CD4-positive, alpha-beta memory T cell (primary cell): ENCODE measurements at regions not wholly inside any gene's neighbourhood (a gene's known extent, or its start where the extent isn't known, plus 50 kb on each side); places are given as distances from the start of the nearest gene placed in this dataset.

Experiments used
- CTCF ChIA-PET: fragments of 350-600 bp; sonication (Branson Sonifier 250); formaldehyde crosslinking; loops from one replicate; lab custom pipeline; 2021; ENCODE audit warnings: inconsistent platforms; ENCODE audit not compliant: partially characterized antibody; lab: Charles Lee
- POLR2A ChIA-PET: fragments of 350-600 bp; sonication (Branson Sonifier 250); formaldehyde crosslinking; loops from one replicate; lab custom pipeline; 2021; ENCODE audit not compliant: partially characterized antibody; lab: Charles Lee
- DNase-seq, 5 donors: peaks; one replicate each; pipeline versions ENCODE4 v3.0.0 to v3.0.0-alpha.2; 2020 to 2022; ENCODE audit warnings: mixed read lengths in 1 of 5
- H3K27ac ChIP-seq: one replicate; pipeline ENCODE4 v1.7.0; 2013; ENCODE audit warnings: low read depth, low read length
- H3K27me3 ChIP-seq: 2 replicates; pipeline ENCODE4 v1.7.0; 2013; ENCODE audit warnings: mild to moderate bottlenecking, low read length, moderate library complexity; ENCODE audit not compliant: insufficient read depth
- H3K36me3 ChIP-seq: 2 replicates; pipeline ENCODE4 v1.7.0; 2013; ENCODE audit warnings: mild to moderate bottlenecking, low read length, moderate library complexity; ENCODE audit not compliant: insufficient read depth
- H3K4me1 ChIP-seq: 2 replicates; pipeline ENCODE4 v1.7.0; 2013; ENCODE audit warnings: mild to moderate bottlenecking, low read length, moderate library complexity; ENCODE audit not compliant: insufficient read depth
- H3K4me3 ChIP-seq, 2 donors: one replicate each; pipeline ENCODE4 v1.7.0; 2013; ENCODE audit warnings: low read length in 2 of 2, mild to moderate bottlenecking in 1 of 2
- H3K9me3 ChIP-seq, 2 donors: one replicate each; pipeline ENCODE4 v1.7.0; 2013; ENCODE audit warnings: low read length in 2 of 2, control low read depth in 1 of 2; ENCODE audit not compliant: control insufficient read depth in 1 of 2
- H3K27ac Mint-ChIP-seq, 7 donors: one replicate each; pipeline ENCODE4 v1.8.0; 2020 to 2021; ENCODE audit warnings: mixed read lengths in 7 of 7, mild to moderate bottlenecking in 6 of 7, inconsistent platforms in 3 of 7, moderate library complexity in 3 of 7
- H3K27me3 Mint-ChIP-seq, 2 donors: one replicate each; pipeline ENCODE4 v1.8.0; 2020 to 2021; ENCODE audit warnings: mixed read lengths in 2 of 2
- H3K36me3 Mint-ChIP-seq, 2 donors: one replicate each; pipeline ENCODE4 v1.8.0; 2020 to 2021; ENCODE audit warnings: mixed read lengths in 2 of 2, inconsistent platforms in 1 of 2, mild to moderate bottlenecking in 1 of 2
- H3K4me1 Mint-ChIP-seq, 4 donors: one replicate each; pipeline ENCODE4 v1.8.0; 2020 to 2021; ENCODE audit warnings: mixed read lengths in 4 of 4, mild to moderate bottlenecking in 1 of 4
- H3K4me3 Mint-ChIP-seq, 8 donors: one replicate each; pipeline ENCODE4 v1.8.0; 2020 to 2021; ENCODE audit warnings: mixed read lengths in 8 of 8, mild to moderate bottlenecking in 7 of 8, moderate library complexity in 6 of 8, inconsistent platforms in 3 of 8
- H3K9me3 Mint-ChIP-seq, 8 donors: one replicate each; pipeline ENCODE4 v1.8.0; 2020 to 2021; ENCODE audit warnings: mixed read lengths in 8 of 8, mild to moderate bottlenecking in 5 of 8, inconsistent platforms in 3 of 8, moderate library complexity in 1 of 8
- intact Hi-C: fragments of 100-400 bp; cut with micrococcal nuclease; formaldehyde crosslinking; loops from one replicate; pipeline ENCODE4 v1.15.1; 2023

GRCh38 chr12:18810537-18811253, 72.8 kb downstream of the CAPZA3 start:
- H3K27ac ChIP-seq, result no peak overlapping the region
- H3K4me3 ChIP-seq, result no peak overlapping the region
- H3K9me3 ChIP-seq, result no peaks in the 10 kb centered on the region
- no peak for DNase-seq
- POLR2A ChIA-PET, result no interaction called here
- H3K27ac Mint-ChIP-seq, result no peak overlapping the region
- no peaks in the 10 kb centered on the region for H3K4me1 ChIP-seq
- no peaks in the 10 kb centered on the region for H3K36me3 Mint-ChIP-seq
- no peaks in the 10 kb centered on the region for H3K36me3 ChIP-seq
- H3K9me3 Mint-ChIP-seq, result peaks cover 0 to 3% (median 0%) of the 10 kb centered on the region in 8 donors
- intact Hi-C loops, result no loop called here
- CTCF ChIA-PET, result no interaction called here
- no peak overlapping the region for H3K4me3 Mint-ChIP-seq
- peaks cover 0 to 2% of the 10 kb centered on the region in 2 donors for H3K27me3 Mint-ChIP-seq
- no peaks in the 10 kb centered on the region for H3K4me1 Mint-ChIP-seq
- no peaks in the 10 kb centered on the region for H3K27me3 ChIP-seq

- Mint-ChIP-seq H3K4me1 (no peaks in the 10 kb centered on the region), H3K36me3 (no peaks in the 10 kb centered on the region), H3K27me3 (peaks cover 0 to 2% of the 10 kb centered on the region in 2 donors), H3K9me3 (peaks cover 0 to 3% (median 0%) of the 10 kb centered on the region in 8 donors), H3K4me3 (no peak overlapping the region), H3K27ac (no peak overlapping the region)
- H3K36me3 ChIP-seq, result no peaks in the 10 kb centered on the region
- no peaks in the 10 kb centered on the region for H3K27me3 ChIP-seq
- intact Hi-C loops, result no loop called here
- CTCF ChIA-PET, result no interaction called here
- POLR2A ChIA-PET, result no interaction called here
- H3K27ac ChIP-seq, result no peak overlapping the region
- H3K4me3 ChIP-seq, result no peak overlapping the region
- no peaks in the 10 kb centered on the region for H3K4me1 ChIP-seq
- no peak for DNase-seq
- H3K9me3 ChIP-seq, result no peaks in the 10 kb centered on the region
Observed at GRCh38 chr12:18811273-18811672, 73.4 kb downstream of the CAPZA3 start.

GRCh38 chr12:18813753-18814152, 75.8 kb downstream of the CAPZA3 start:
- H3K27ac ChIP-seq, result no peak overlapping the region
- H3K27me3 ChIP-seq, result no peaks in the 10 kb centered on the region
- CTCF ChIA-PET, result interaction anchor here (0.7 kb wide), 1 partner anchor 9 kb away, joined by 4 read pairs; no protein-coding TSS in a partner anchor
- H3K4me3 ChIP-seq, result no peak overlapping the region
- intact Hi-C loops, result no loop called here
- Mint-ChIP-seq H3K27ac (no peak overlapping the region), H3K4me3 (no peak overlapping the region), H3K36me3 (no peaks in the 10 kb centered on the region), H3K4me1 (no peaks in the 10 kb centered on the region), H3K9me3 (peaks cover 0 to 3% (median 0%) of the 10 kb centered on the region in 8 donors), H3K27me3 (no peaks in the 10 kb centered on the region)
- POLR2A ChIA-PET, result no interaction called here
- no peaks in the 10 kb centered on the region for H3K9me3 ChIP-seq
- no peak for DNase-seq
- H3K36me3 ChIP-seq, result no peaks in the 10 kb centered on the region
- H3K4me1 ChIP-seq, result no peaks in the 10 kb centered on the region

- no peak overlapping the region for H3K4me3 ChIP-seq
- Mint-ChIP-seq H3K4me1 (no peaks in the 10 kb centered on the region), H3K9me3 (no peaks in the 10 kb centered on the region), H3K36me3 (no peaks in the 10 kb centered on the region), H3K4me3 (no peak overlapping the region), H3K27ac (no peak overlapping the region), H3K27me3 (peaks cover 3% of the 10 kb centered on the region in 2 donors)
- no peaks in the 10 kb centered on the region for H3K4me1 ChIP-seq
- H3K27me3 ChIP-seq, result no peaks in the 10 kb centered on the region
- H3K36me3 ChIP-seq, result no peaks in the 10 kb centered on the region
- ChIA-PET POLR2A (no interaction called here), CTCF (no interaction called here)
- DNase-seq, result no peak
- intact Hi-C loops, result no loop called here
- H3K27ac ChIP-seq, result no peak overlapping the region
- H3K9me3 ChIP-seq, result no peaks in the 10 kb centered on the region
Observed at GRCh38 chr12:18818579-18819268, 80.8 kb downstream of the CAPZA3 start.

GRCh38 chr12:18819484-18819883, 81.6 kb downstream of the CAPZA3 start:
- H3K9me3 ChIP-seq, result no peaks in the 10 kb centered on the region
- Mint-ChIP-seq H3K4me1 (no peaks in the 10 kb centered on the region), H3K9me3 (no peaks in the 10 kb centered on the region), H3K27ac (no peak overlapping the region), H3K27me3 (peaks cover 3% of the 10 kb centered on the region in 2 donors), H3K4me3 (no peak overlapping the region), H3K36me3 (no peaks in the 10 kb centered on the region)
- no peaks in the 10 kb centered on the region for H3K4me1 ChIP-seq
- no peak overlapping the region for H3K27ac ChIP-seq
- intact Hi-C loops, result no loop called here
- no peaks in the 10 kb centered on the region for H3K36me3 ChIP-seq
- POLR2A ChIA-PET, result no interaction called here
- no peaks in the 10 kb centered on the region for H3K27me3 ChIP-seq
- DNase-seq, result no peak
- no peak overlapping the region for H3K4me3 ChIP-seq
- CTCF ChIA-PET, result no interaction called here

- H3K36me3 Mint-ChIP-seq, result no peaks in the 10 kb centered on the region
- peaks cover 3% of the 10 kb centered on the region in 2 donors for H3K27me3 Mint-ChIP-seq
- intact Hi-C loops, result no loop called here
- Histone ChIP-seq H3K4me1 (no peaks in the 10 kb centered on the region), H3K36me3 (no peaks in the 10 kb centered on the region), H3K4me3 (no peak overlapping the region), H3K27me3 (no peaks in the 10 kb centered on the region), H3K27ac (no peak overlapping the region), H3K9me3 (no peaks in the 10 kb centered on the region)
- DNase-seq, result no peak
- H3K4me1 Mint-ChIP-seq, result no peaks in the 10 kb centered on the region
- ChIA-PET POLR2A (no interaction called here), CTCF (no interaction called here)
- no peak overlapping the region for H3K27ac Mint-ChIP-seq
- H3K4me3 Mint-ChIP-seq, result no peak overlapping the region
- H3K9me3 Mint-ChIP-seq, result peaks cover 0 to 1% (median under 1%) of the 10 kb centered on the region in 8 donors
Observed at GRCh38 chr12:18823461-18823860, 85.5 kb downstream of the CAPZA3 start.

- H3K4me3 Mint-ChIP-seq, result no peak overlapping the region
- intact Hi-C loops, result no loop called here
- Histone ChIP-seq H3K27me3 (no peaks in the 10 kb centered on the region), H3K27ac (no peak overlapping the region), H3K9me3 (no peaks in the 10 kb centered on the region), H3K4me1 (no peaks in the 10 kb centered on the region), H3K36me3 (no peaks in the 10 kb centered on the region), H3K4me3 (no peak overlapping the region)
- H3K4me1 Mint-ChIP-seq, result no peaks in the 10 kb centered on the region
- H3K36me3 Mint-ChIP-seq, result no peaks in the 10 kb centered on the region
- no peak overlapping the region for H3K27ac Mint-ChIP-seq
- CTCF ChIA-PET, result no interaction called here
- H3K27me3 Mint-ChIP-seq, result peaks cover 3% of the 10 kb centered on the region in 2 donors
- H3K9me3 Mint-ChIP-seq, result peaks cover 0 to 9% (median 6%) of the 10 kb centered on the region in 8 donors
- POLR2A ChIA-PET, result no interaction called here
- DNase-seq, result no peak
Observed at GRCh38 chr12:18824287-18824686, 86.4 kb downstream of the CAPZA3 start.
